NCI-H1417 treated with DMSO at 0.1 percent for 48 hours (cell line): ENCODE measurements at regions not wholly inside any gene's neighbourhood (a gene's known extent, or its start where the extent isn't known, plus 50 kb on each side); places are given as distances from the start of the nearest gene placed in this dataset.

Experiments
- DNase-seq: peaks from one replicate; lab custom pipeline; 2025; lab: John Stamatoyannopoulos, UW

DNA sequence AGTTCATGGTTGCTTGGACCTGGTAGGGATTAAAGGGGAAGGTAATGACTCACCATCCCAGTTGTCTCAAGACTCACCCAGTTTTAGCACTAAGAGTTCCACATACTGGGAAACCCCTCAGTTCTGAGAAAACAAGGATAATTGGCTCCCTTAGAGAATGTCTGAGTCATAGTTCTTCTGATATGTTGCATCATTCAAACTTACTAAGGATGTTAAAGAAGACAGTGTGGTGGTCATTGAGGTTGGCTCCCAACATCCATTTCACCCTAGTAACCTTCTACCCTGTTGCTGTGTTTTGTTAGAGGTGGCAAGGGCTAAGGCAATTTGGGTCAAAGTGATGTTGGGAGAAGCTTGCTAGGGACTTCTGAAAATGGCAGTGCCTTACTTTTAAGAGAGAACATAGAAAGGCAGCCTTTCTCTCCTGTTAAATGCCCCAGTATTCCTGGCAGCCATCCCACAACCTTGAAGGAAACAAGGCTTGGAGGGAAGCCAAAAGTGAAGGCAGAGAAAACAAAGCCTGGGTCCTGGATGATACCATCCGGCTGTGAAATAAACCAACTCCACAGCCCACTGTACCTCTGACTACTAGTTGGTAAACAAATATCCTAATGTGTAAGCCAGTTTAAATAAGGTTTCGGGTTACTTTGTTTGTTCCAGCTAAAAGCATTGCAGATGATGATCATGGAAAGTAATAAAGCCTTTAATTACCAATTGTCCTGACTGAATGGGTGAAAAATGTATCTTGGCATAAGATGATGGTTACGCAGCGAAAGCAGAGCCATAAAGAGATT lies 80.4 kb upstream of the ADAMTSL1 start:
- DNase-seq: peak; percentile 79

- no peak for DNase-seq
These were observed 79.1 kb upstream of the ADAMTSL1 start for GRCh38 chr9:18394847-18395351.

DNA sequence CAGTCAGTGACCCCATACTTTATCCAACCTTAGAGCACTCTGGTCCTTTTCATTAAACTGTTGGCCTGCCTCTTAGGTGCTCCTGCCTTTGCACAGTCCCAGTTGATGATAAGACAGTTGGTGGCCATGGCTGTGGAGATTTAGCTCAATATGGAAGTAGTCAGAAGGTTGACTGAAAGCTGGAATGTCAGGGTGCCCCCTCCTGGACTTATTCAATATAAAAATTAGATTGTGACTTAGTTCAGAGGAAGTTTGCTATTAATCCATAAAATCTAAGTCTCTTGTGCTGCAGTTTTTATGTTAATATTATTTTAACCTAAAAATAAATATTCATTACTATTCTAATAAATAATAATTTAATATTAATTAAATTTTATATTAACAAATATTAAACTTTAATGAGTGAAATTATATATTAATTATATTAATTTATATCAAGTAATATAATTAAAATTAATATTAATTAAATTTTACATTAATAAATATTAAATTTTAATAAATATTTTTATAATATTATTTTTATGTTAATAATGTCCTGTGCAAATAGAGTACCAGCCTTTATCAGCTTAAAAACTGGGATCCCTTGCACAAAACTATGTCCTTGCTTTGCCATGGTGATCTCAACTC lies 77.7 kb upstream of the ADAMTSL1 start:
- no peak for DNase-seq

DNA sequence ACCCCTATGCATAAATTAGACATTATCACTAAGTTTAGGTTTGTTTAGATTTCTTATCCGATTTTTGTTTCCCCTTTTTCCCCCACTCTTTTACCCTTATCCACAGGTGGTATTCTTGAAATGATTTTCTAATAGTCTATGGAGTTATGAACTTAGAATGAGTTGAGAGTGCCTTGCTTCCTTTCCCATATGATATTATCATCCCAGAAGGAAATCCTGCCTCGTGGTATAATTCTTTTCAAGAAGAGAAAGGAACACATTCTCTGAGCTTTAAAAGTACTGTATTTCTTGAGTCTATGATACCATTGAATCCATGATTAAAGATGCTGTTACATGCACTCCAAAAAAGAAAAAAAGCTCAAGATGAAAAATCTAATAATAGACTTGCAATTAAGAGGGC lies 76.9 kb upstream of the ADAMTSL1 start:
- no peak for DNase-seq

- no peak for DNase-seq
These were observed 75.9 kb upstream of the ADAMTSL1 start for GRCh38 chr9:18398038-18398437.

- no peak for DNase-seq
These were observed 69.4 kb upstream of the ADAMTSL1 start for GRCh38 chr9:18404434-18405029.

DNA sequence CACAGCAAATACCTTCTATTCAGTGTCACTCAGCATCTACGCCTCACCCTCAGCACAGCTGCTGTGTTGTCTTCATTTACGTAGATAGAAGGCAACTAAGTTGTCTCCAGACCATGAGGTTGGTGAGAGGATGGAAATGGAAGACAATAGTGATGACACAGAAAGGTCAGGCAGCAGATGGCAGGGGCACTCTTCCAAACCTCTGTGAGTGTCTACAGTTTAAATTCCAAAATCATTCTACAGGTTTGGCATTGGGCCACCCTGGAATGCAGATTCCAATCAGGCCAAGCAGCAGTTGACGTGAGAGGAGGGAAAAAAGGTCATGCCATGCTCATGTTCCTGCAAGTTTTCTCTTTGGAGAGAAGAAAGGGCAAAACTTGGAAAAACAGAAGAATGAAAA lies 68.7 kb upstream of the ADAMTSL1 start:
- no peak for DNase-seq

- no peak for DNase-seq
These were observed 63.0 kb upstream of the ADAMTSL1 start for GRCh38 chr9:18410983-18411382.

DNA sequence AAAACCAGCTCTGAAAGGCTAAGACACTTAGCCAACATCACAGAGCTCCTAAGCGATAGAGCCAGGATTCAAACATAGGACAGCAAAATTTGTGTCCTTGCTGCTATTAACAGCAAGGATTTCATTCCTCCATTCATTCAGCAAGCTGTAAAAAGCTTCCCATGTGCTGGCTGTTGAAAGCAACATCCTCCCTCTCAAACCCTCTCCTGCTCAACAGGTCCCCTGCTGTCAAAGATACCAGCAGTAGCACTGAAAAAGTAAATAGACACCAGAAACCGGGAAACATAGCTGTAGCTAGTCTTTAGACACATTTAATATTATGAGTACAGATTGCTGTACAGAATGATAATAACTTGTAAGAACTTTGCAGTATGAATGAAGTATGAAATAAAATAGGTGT lies 52.6 kb upstream of the ADAMTSL1 start:
- DNase-seq: no peak

DNA sequence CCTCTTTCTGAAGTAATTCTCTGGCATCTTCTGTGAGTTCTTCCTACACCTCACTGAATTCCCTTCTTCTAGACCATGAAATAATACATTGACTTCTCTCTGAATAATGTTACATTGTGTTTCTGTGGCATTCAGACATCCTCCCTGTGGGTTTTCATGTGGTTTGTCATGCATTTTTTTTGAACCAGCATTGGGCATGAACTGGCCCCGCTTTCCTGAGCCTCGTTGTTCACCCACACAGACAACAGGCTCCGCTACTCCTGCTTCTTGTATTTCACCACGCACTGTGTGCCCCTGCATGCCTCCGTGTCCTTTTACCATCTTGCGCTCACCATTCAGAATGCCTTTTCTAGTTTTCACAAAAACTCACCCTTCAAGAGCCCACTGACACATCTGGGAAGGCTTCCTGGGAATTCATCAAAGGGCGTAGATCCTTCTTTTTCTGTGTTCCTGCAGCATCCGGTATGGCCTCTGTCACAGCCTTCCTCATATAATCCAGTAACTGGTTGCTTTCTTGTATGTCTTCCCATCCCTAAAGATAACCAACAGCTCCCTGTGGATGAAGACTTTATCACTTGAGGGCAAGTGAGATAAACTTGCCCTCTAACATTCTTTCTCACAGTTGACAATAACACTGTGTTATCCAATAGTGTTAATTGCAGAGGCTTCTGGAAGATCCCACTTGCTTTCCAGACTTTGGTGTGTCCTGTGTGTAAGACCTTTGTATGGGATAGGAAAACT lies 51.5 kb upstream of the ADAMTSL1 start:
- no peak for DNase-seq

DNA sequence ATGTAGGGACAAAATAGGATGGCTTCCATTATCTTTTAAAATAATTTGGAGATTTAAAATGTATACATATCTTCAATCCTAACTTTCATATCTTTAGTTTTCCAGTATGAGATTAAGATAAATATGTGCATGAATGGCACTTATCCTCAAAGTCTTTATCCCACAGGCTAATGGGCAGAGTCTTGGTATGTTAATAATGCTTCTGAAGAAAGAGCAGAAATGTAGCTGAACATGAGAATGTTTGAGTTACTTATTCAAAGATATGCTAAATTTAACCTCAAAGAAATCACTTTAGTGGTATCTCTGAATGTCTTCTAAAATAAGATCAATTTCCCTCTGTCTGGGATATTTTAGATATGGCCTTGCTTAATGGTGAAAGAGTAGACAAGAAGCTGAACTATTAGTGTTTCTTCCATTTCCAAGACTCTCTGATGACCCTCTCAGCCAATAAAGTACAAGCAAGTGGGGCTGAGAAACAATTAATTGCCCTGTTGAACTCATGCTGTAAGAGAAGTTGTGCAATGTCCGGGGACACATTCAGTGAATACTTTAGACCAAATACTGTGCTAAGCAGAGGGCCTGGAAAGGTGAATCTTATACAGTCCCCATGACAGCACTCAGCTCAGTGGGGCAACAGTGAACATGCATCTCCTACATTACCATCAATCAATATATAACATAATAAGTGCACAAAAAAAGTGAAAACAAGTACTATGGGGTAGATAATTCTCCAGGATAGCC lies 50.0 kb upstream of the ADAMTSL1 start:
- DNase-seq: no peak
